GM12874 (cell line): ENCODE measurements at regions not wholly inside any gene's neighbourhood (a gene's known extent, or its start where the extent isn't known, plus 50 kb on each side); places are given as distances from the start of the nearest gene placed in this dataset.

Experiments
- CTCF ChIP-seq: IDR thresholded peaks from 2 replicates; pipeline ENCODE4 v1.5.1; 2011; ENCODE audit warnings: low read depth, mild to moderate bottlenecking, control low read depth, low read length, moderate library complexity; ENCODE audit not compliant: insufficient read depth

- no peak for TF ChIP-seq CTCF
These were observed 654.6 kb downstream of the TNS3 start for GRCh38 chr7:46927131-46927810.

GRCh38 chr7:46916581-46916980 is 665.3 kb downstream of the TNS3 start:
- no peak for TF ChIP-seq CTCF

GRCh38 chr7:46912692-46913091 is 669.2 kb downstream of the TNS3 start:
- no peak for TF ChIP-seq CTCF

GRCh38 chr7:46909601-46910051 is 672.3 kb downstream of the TNS3 start:
- TF ChIP-seq CTCF = no peak

GRCh38 chr7:46908770-46909169 is 673.1 kb downstream of the TNS3 start:
- TF ChIP-seq CTCF = no peak

GRCh38 chr7:46902463-46902862 is 679.4 kb downstream of the TNS3 start:
- no peak for TF ChIP-seq CTCF

- no peak for TF ChIP-seq CTCF
These were observed 681.3 kb downstream of the TNS3 start for GRCh38 chr7:46900312-46901263.
